Fibroblast of pulmonary artery (primary cell): ENCODE measurements at regions not wholly inside any gene's neighbourhood (a gene's known extent, or its start where the extent isn't known, plus 50 kb on each side); places are given as distances from the start of the nearest gene placed in this dataset.

ENCODE experiments used
- DNase-seq: peaks from one replicate; pipeline ENCODE4 v3.0.0-alpha.2; 2010; ENCODE audit warnings: low read depth
- H3K4me3 ChIP-seq: replicated peaks from 2 replicates; pipeline ENCODE4 v1.5.1; 2011; ENCODE audit warnings: low read depth, mild to moderate bottlenecking, control low read depth, low read length, moderate library complexity
- TF ChIP-seq, protein P1 (sequence below): IDR thresholded peaks from 2 replicates; pipeline ENCODE4 v1.5.1; 2011; ENCODE audit warnings: mild to moderate bottlenecking, control low read depth, low read length, inconsistent platforms; ENCODE audit errors: missing control alignments

DNA sequence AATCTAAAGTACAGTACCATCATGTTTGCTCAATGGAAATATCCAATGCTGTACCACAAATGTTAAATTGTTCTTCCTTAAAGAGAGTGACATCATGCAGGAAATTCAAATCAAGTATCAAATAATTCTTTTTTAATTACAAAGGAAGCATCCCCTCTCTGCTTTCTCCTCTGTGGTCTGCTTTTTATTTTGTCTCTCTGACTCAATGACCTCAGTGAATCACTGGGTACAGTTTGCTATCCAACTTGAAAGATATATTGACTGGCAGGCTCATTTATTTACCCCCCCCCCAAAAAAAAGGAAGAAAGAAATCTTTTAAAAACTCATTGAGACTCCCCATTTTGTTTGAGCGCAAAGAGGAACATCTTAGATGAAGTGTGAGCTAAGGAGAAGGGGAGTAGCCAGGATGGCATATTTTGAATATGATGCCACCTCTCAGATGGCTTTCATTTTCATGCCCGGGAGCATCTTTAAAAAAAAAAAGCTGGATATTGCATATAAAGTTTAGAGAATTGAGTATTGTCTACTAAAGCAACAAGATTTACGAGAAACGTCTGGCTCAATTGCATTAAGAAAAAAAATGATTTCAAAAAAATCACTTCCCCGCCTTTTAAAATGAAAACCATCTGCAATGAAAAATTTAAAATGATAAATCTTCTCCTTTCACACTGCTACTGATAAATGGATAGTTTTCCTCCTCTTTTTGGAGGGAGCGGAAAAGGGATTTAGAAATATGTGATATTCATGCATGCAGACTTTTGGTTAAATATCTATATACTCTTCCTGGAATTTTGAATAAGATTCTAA, 307.1 kb upstream of the DPH6 start:
- TF ChIP-seq, protein P1, sequence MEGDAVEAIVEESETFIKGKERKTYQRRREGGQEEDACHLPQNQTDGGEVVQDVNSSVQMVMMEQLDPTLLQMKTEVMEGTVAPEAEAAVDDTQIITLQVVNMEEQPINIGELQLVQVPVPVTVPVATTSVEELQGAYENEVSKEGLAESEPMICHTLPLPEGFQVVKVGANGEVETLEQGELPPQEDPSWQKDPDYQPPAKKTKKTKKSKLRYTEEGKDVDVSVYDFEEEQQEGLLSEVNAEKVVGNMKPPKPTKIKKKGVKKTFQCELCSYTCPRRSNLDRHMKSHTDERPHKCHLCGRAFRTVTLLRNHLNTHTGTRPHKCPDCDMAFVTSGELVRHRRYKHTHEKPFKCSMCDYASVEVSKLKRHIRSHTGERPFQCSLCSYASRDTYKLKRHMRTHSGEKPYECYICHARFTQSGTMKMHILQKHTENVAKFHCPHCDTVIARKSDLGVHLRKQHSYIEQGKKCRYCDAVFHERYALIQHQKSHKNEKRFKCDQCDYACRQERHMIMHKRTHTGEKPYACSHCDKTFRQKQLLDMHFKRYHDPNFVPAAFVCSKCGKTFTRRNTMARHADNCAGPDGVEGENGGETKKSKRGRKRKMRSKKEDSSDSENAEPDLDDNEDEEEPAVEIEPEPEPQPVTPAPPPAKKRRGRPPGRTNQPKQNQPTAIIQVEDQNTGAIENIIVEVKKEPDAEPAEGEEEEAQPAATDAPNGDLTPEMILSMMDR = no peak
- DNase-seq = no peak

DNA sequence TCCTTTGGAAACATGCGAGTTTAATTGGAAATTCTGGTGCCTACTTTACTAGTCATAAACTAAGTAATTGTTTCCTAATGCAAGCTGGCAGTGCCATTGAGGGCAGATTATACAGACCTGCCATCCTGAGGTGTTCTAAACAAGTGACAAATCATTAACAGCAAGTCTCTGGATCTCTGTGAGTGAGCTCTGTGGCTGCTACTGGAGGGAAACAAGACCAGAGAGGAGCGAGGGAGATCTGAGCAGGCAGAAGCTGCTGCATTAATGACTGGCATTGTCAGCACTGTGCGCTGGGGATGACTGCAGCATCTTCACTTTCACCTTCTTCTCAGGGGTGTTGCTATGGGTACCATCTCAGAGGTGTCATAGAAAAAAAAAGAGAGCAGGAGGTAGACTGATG, 308.4 kb upstream of the DPH6 start:
- DNase-seq = no peak
- H3K4me3 ChIP-seq = no peak overlapping the region
- TF ChIP-seq, protein P1 = no peak

More for the DNA sequence above, 307.1 kb upstream of the DPH6 start:
- H3K4me3 ChIP-seq = no peak overlapping the region

DNA sequence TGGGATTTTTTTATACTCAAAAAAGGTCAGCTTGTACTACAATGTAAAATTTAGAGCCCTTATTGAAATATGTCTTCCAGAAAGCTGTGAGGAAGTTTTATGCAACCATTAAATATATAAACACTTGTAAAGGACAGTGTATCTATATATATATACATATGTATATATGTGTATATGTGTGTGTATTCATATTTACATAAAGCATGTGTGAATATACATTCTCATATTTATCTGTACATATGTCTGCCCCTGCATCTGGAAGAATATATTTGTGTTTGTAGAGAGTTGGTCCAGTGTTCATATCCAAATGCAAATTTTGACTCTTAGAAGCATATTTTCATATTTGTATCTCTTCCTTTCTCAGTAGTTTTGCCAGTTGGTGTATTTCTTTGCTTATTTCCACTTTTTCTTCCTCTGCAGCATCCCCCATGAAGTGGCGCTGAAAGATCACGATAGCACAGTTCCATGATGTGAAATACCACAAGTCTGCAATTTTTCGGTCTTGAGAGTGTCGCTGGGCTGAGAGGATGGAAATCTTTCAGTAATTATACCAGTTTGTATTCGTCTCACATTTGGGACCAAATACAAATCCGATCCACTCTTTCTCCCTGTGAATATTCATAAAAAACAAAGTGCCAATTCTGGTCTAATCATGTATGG, 311.7 kb upstream of the DPH6 start:
- no peak for DNase-seq
- TF ChIP-seq, protein P1 = no peak
- H3K4me3 ChIP-seq = no peak overlapping the region

DNA sequence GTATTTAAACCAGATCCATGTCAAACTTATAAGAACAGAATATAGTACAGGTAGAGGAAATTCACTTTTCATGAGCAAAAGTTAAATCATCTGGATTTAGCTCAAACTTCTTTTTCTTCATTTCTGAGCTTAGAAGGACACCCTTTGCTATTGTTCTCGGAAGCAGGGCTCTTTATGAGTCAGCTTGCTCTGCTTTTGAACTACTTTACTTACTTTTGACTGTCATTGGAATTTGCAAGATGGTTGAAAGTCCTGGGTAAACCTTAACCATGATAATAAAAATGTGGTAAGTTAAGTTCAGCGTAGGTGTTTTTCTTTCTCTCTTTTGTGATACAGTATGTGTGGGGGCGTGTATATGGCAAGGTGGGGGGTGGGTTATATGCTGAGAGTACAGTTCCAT, 312.7 kb upstream of the DPH6 start:
- H3K4me3 ChIP-seq = no peak overlapping the region
- TF ChIP-seq, protein P1 = no peak

DNA sequence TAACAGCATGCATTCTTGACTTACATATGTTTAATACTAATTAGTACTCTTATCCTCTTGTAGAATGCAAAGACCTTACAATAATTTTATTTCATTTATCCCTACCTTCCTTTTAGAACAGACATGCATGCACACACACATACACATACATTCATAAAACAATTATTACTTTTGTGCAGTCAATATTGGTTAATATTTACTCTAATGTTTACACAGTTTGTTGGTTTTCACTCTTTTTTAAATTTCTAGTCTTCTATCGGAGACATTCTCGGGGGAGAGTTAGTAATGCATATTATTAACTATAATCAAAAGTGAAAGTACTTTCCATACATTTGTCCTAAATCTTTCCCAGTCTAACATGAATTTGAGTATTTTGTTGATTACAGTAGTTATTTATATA, 317.7 kb upstream of the DPH6 start:
- TF ChIP-seq, protein P1 = no peak
- no peak for DNase-seq
- H3K4me3 ChIP-seq = no peak overlapping the region

More for the DNA sequence above, 312.7 kb upstream of the DPH6 start:
- DNase-seq = peak; percentile 42

DNA sequence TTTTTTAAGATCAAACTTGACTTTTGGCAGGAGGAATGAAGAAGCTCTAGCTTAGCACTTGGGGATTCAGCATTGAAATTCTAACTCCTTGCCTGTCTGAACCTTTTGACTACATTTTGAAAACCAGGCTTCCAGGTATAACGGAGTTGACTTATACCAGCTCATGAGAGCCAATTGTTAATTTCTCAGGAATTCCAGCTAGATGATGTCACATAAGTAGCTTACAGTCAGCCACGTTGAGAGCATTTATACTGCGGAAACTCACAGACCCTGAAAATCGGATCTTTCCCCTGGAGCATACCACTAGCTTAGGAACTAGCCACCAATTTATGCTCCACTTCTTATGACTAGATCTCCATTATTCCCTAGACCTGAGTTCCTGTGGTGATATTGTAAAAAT, 321.4 kb upstream of the DPH6 start:
- TF ChIP-seq, protein P1 = no peak
- DNase-seq = no peak

More for the DNA sequence above, 321.4 kb upstream of the DPH6 start:
- H3K4me3 ChIP-seq = no peak overlapping the region
